SK-N-SH (cell line): ENCODE measurements at regions not wholly inside any gene's neighbourhood (a gene's known extent, or its start where the extent isn't known, plus 50 kb on each side); places are given as distances from the start of the nearest gene placed in this dataset.

ENCODE experiments used
- CTCF ChIP-seq: fragments of 200-600 bp; sonication (generic); IDR thresholded peaks from 2 replicates; pipeline ENCODE4 v1.6.1; 2017; ENCODE audit warnings: antibody characterized with exemption, mild to moderate bottlenecking, moderate library complexity
- EP300 ChIP-seq, 2 experiments: IDR thresholded peaks; 2 replicates each; pipeline versions ENCODE4 v1.4.0 to v1.6.1; 2012; ENCODE audit warnings: borderline replicate concordance in 1 of 2, low read depth in 1 of 2, low read length in 1 of 2
- GABPA ChIP-seq: IDR thresholded peaks from 2 replicates; pipeline ENCODE4 v1.4.0; 2012; ENCODE audit warnings: low read depth, mild to moderate bottlenecking
- POLR2AphosphoS5 ChIP-seq: IDR thresholded peaks from 2 replicates; pipeline ENCODE4 v1.6.1; 2012; ENCODE audit warnings: low read depth, low read length
- RAD21 ChIP-seq: IDR thresholded peaks from 2 replicates; pipeline ENCODE4 v1.6.1; 2012; ENCODE audit warnings: mild to moderate bottlenecking, low read length
- REST ChIP-seq: IDR thresholded peaks from 2 replicates; pipeline ENCODE4 v1.6.1; 2012; ENCODE audit warnings: mild to moderate bottlenecking, low read depth, low read length, moderate library complexity
- SMC3 ChIP-seq: IDR thresholded peaks from 2 replicates; pipeline ENCODE4 v1.6.1; 2012; ENCODE audit warnings: low read depth, low read length, improper control_type of control experiment
- TCF12 ChIP-seq: IDR thresholded peaks from 2 replicates; pipeline ENCODE4 v1.4.0; 2012
- YY1 ChIP-seq: IDR thresholded peaks from 2 replicates; pipeline ENCODE4 v1.4.0; 2012; ENCODE audit warnings: low read depth, mild to moderate bottlenecking
- ZBTB33 ChIP-seq: IDR thresholded peaks from 2 replicates; pipeline ENCODE4 v1.4.0; 2012; ENCODE audit warnings: low read depth, borderline replicate concordance
- TF ChIP-seq, protein P1 (sequence below): IDR thresholded peaks from 2 replicates; pipeline ENCODE4 v1.4.0; 2012; ENCODE audit warnings: low read depth

DNA sequence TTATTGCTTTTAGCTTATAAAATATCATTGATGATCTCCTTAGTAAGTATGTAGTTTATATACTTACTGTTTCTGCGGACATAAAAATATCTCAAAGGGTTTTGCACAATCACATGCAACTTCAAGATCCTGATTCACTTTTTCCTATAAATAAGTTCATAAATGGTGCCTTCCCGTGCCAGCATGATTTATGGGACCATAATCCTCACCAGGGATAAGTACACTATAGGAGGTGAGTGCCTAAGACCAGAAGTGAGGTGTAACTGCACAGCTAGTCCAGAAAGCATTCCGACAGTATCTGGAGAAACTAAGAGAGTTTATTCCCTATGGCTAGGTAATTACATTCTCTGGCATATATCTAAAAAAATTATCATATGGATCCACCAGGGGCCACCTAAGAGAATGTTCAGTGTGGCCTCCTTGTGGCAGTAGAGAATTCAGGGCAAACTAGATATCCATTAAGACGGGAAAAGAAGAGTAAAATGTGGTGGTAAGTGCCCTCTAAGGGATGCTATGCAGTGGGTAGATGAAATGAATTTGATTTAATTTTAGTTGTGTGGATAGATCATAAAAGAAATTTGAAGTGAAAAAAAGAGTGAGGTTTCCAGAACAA is 402.5 kb upstream of the SLC24A2 start:
- TF ChIP-seq CTCF, result no peak
- TF ChIP-seq, protein P1, sequence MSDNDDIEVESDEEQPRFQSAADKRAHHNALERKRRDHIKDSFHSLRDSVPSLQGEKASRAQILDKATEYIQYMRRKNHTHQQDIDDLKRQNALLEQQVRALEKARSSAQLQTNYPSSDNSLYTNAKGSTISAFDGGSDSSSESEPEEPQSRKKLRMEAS, result no peak
- TF ChIP-seq SMC3, result no peak
- TF ChIP-seq RAD21, result no peak
- TF ChIP-seq POLR2AphosphoS5, result no peak
- no peak for TF ChIP-seq GABPA
- TF ChIP-seq YY1, result no peak
- TF ChIP-seq ZBTB33, result no peak
- TF ChIP-seq EP300 (IDR thresholded peaks at IDR 0.05; ENCODE audit: borderline replicate concordance in 1 of 2, low read depth in 1 of 2, low read length in 1 of 2), result no peak
- TF ChIP-seq TCF12, result no peak
- no peak for TF ChIP-seq REST
